Smooth muscle cell (in vitro differentiated cells): ENCODE measurements at regions not wholly inside any gene's neighbourhood (a gene's known extent, or its start where the extent isn't known, plus 50 kb on each side); places are given as distances from the start of the nearest gene placed in this dataset.

Experiments
- DNase-seq: peaks from one replicate; lab custom pipeline; 2025; ENCODE audit not compliant: unreplicated experiment; lab: John Stamatoyannopoulos, UW
- H2AFZ ChIP-seq: fragments of 200-600 bp; sonication (generic); 2 replicates; pipeline ENCODE4 v1.6.0; 2016; ENCODE audit warnings: antibody characterized with exemption, low read depth, mild to moderate bottlenecking
- H3F3A ChIP-seq: fragments of 200-600 bp; sonication (generic); 2 replicates; pipeline ENCODE4 v1.6.0; 2017; ENCODE audit warnings: antibody characterized with exemption, low read depth
- H3K27ac ChIP-seq: fragments of 200-600 bp; sonication (generic); 2 replicates; pipeline ENCODE4 v1.5.1; 2016; ENCODE audit warnings: low read depth, mild to moderate bottlenecking
- H3K27me3 ChIP-seq: fragments of 200-600 bp; sonication (generic); 2 replicates; pipeline ENCODE4 v1.6.1; 2016; ENCODE audit warnings: low read depth, mild to moderate bottlenecking
- H3K36me3 ChIP-seq: fragments of 200-600 bp; sonication (generic); 2 replicates; pipeline ENCODE4 v1.5.1; 2016; ENCODE audit warnings: low read depth
- H3K4me1 ChIP-seq: fragments of 200-600 bp; sonication (generic); 2 replicates; pipeline ENCODE4 v1.5.1; 2016; ENCODE audit warnings: low read depth
- H3K4me2 ChIP-seq: fragments of 200-600 bp; sonication (generic); 2 replicates; pipeline ENCODE4 v1.6.0; 2016; ENCODE audit warnings: mild to moderate bottlenecking
- H3K4me3 ChIP-seq: fragments of 200-600 bp; sonication (generic); 2 replicates; pipeline ENCODE4 v1.5.1; 2016; ENCODE audit warnings: mild to moderate bottlenecking
- H3K79me2 ChIP-seq: fragments of 200-600 bp; sonication (generic); 2 replicates; pipeline ENCODE4 v1.6.0; 2016; ENCODE audit warnings: low read depth, mild to moderate bottlenecking
- H3K9ac ChIP-seq: fragments of 200-600 bp; sonication (generic); 2 replicates; pipeline ENCODE4 v1.6.0; 2016; ENCODE audit warnings: low read depth
- H3K9me3 ChIP-seq: fragments of 200-600 bp; sonication (generic); replicated peaks from 2 replicates; pipeline ENCODE4 v1.5.1; 2016; ENCODE audit warnings: low read depth
- H4K20me1 ChIP-seq: fragments of 200-600 bp; sonication (generic); 2 replicates; pipeline ENCODE4 v1.6.0; 2016; ENCODE audit warnings: low read depth
- WGBS: methylation state at CpG from one replicate; pipeline ENCODE4 v1.1.7; 2016; ENCODE audit warnings: low lambda C conversion rate; 5-methylcytosine and 5-hydroxymethylcytosine counted together
- TF ChIP-seq, protein P1 (sequence below): fragments of 200-600 bp; sonication (generic); IDR thresholded peaks from 2 replicates; pipeline ENCODE4 v1.5.1; 2017; ENCODE audit warnings: borderline replicate concordance, mild to moderate bottlenecking, antibody characterized with exemption; ENCODE audit not compliant: insufficient read depth, poor library complexity, severe bottlenecking

GRCh38 chr13:89029062-89029461 lies 1357.9 kb downstream of the SLITRK5 start:
- WGBS = 67% methylated on average over 2 of the region's 2 CpGs
- Histone ChIP-seq H2AFZ (no peak overlapping the region), H3K36me3 (no peaks in the 10 kb centered on the region), H3K27me3 (no peaks in the 10 kb centered on the region), H3K9ac (no peak overlapping the region), H3K27ac (no peak overlapping the region), H3K4me2 (no peak overlapping the region), H3K9me3 (no peaks in the 10 kb centered on the region), H4K20me1 (no peaks in the 10 kb centered on the region), H3K4me3 (no peak overlapping the region), H3K4me1 (no peaks in the 10 kb centered on the region), H3F3A (no peaks in the 10 kb centered on the region), H3K79me2 (no peaks in the 10 kb centered on the region)
- TF ChIP-seq, protein P1, sequence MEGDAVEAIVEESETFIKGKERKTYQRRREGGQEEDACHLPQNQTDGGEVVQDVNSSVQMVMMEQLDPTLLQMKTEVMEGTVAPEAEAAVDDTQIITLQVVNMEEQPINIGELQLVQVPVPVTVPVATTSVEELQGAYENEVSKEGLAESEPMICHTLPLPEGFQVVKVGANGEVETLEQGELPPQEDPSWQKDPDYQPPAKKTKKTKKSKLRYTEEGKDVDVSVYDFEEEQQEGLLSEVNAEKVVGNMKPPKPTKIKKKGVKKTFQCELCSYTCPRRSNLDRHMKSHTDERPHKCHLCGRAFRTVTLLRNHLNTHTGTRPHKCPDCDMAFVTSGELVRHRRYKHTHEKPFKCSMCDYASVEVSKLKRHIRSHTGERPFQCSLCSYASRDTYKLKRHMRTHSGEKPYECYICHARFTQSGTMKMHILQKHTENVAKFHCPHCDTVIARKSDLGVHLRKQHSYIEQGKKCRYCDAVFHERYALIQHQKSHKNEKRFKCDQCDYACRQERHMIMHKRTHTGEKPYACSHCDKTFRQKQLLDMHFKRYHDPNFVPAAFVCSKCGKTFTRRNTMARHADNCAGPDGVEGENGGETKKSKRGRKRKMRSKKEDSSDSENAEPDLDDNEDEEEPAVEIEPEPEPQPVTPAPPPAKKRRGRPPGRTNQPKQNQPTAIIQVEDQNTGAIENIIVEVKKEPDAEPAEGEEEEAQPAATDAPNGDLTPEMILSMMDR = no peak
- no peak for DNase-seq

DNA sequence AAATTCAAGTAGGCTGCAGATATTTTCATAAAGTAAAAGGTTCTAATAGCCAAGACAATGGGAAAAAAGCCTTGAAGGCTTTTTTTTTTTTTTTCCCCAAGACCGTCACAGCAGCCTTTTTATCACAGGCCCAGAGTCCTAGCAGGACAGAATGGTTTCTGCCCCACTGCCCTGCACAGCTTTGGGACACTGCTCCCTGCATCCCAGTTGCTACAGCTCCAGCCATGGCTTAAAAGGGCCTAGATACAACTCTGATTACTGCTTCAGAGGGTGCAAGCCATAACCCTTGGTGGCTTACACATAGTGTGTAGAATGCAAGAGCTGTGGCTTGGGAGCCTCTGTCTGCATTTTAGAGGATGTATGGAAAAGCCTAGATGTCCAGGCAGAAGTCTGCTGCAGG lies 1362.8 kb downstream of the SLITRK5 start:
- no peaks in the 10 kb centered on the region for H3F3A ChIP-seq
- no peak overlapping the region for H2AFZ ChIP-seq
- TF ChIP-seq, protein P1 = no peak
- no peak overlapping the region for H3K4me2 ChIP-seq
- H3K4me3 ChIP-seq = no peak overlapping the region
- H3K27me3 ChIP-seq = no peaks in the 10 kb centered on the region
- no peak for DNase-seq
- H3K79me2 ChIP-seq = no peaks in the 10 kb centered on the region
- H3K9ac ChIP-seq = no peak overlapping the region
- no peaks in the 10 kb centered on the region for H3K36me3 ChIP-seq
- no peak overlapping the region for H3K27ac ChIP-seq
- H3K9me3 ChIP-seq = no peaks in the 10 kb centered on the region
- 84% methylated on average over 1 of the region's 1 CpG for WGBS
- H3K4me1 ChIP-seq = no peaks in the 10 kb centered on the region
- no peaks in the 10 kb centered on the region for H4K20me1 ChIP-seq

DNA sequence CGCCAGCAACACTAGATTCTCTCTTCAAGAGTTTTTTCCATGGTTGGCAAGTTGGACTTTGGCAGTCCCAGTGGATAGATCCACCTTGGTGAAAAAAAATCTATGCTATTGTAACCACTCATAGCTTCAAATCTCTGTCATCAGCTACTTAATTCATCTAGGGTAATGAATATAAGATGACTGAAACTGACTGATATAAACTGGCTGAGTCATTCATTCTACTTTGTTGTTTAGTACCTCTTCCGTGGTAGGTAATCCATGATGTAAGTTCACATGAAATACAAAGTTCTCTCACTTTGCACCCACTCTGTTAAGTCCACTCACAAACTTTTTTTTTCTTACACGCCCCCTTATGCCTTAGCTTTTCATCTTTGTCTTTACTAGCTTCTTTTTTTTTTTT lies 1381.5 kb downstream of the SLITRK5 start:
- DNase-seq = no peak
- Histone ChIP-seq H4K20me1 (no peaks in the 10 kb centered on the region), H3K4me3 (no peak overlapping the region), H3K36me3 (no peaks in the 10 kb centered on the region), H3K4me1 (no peaks in the 10 kb centered on the region), H3K9me3 (no peaks in the 10 kb centered on the region), H3K27ac (no peak overlapping the region), H3F3A (no peaks in the 10 kb centered on the region), H3K4me2 (no peak overlapping the region), H2AFZ (no peak overlapping the region), H3K9ac (no peak overlapping the region), H3K27me3 (no peaks in the 10 kb centered on the region), H3K79me2 (no peaks in the 10 kb centered on the region)
- TF ChIP-seq, protein P1 = no peak
- WGBS = 82% methylated on average over 3 of the region's 3 CpGs

DNA sequence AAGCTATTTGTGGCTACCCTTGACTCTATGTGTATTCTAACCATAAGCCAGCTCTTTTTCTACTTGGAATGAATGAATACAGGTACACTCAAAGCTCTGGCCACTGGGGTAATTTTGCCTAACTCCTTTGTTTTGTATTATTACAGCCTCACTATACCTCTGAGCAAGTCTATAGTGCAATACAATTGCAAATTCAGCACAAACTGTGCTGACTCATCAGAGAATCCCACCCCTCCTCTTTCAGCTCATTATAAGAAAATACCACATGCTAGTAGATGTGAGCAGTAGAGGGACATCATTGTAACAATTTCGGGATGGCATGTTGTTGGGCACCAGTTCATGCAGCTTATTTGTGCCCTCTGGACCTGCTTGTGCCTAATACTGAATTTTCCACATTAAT lies 1382.2 kb downstream of the SLITRK5 start:
- no peak overlapping the region for H3K9ac ChIP-seq
- H3K4me1 ChIP-seq = no peaks in the 10 kb centered on the region
- TF ChIP-seq, protein P1 = no peak
- H3K36me3 ChIP-seq = no peaks in the 10 kb centered on the region
- H3K4me3 ChIP-seq = no peak overlapping the region
- H3K27me3 ChIP-seq = no peaks in the 10 kb centered on the region
- H3K27ac ChIP-seq = no peak overlapping the region
- H4K20me1 ChIP-seq = no peaks in the 10 kb centered on the region
- H2AFZ ChIP-seq = no peak overlapping the region
- no peaks in the 10 kb centered on the region for H3K9me3 ChIP-seq
- no peaks in the 10 kb centered on the region for H3K79me2 ChIP-seq
- WGBS = 81% methylated on average over 1 of the region's 1 CpG
- no peak for DNase-seq
- no peak overlapping the region for H3K4me2 ChIP-seq
- no peaks in the 10 kb centered on the region for H3F3A ChIP-seq
